ENCODE measurements at regions not wholly inside any gene's neighbourhood (a gene's known extent, or its start where the extent isn't known, plus 50 kb on each side); places are given as distances from the start of the nearest gene placed in this dataset.

DNA sequence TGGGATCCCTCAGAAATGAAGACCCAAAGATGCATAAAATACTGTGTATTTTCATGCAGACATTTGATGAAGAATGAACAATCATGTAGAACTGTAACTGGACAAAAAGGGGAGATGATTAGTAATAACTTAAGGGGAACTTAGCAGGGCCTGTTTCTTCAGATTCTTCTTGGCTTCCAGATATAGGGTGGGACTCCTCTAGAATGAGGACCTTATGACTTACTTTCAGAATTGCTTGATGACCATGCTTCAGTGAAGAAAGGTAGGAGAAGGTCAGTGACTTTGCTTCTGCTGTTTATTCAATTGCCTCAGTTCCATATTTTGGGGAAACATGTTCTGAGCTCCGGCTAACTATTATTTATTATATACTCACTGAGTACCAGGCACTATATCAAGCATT lies 580.8 kb downstream of the CENPC start:
- no peak overlapping the region for H3K9ac ChIP-seq (ENCODE audit: low read length)
- H3K4me2 ChIP-seq (ENCODE audit: low read depth, low read length, poor library complexity, severe bottlenecking), result no peak overlapping the region

DNA sequence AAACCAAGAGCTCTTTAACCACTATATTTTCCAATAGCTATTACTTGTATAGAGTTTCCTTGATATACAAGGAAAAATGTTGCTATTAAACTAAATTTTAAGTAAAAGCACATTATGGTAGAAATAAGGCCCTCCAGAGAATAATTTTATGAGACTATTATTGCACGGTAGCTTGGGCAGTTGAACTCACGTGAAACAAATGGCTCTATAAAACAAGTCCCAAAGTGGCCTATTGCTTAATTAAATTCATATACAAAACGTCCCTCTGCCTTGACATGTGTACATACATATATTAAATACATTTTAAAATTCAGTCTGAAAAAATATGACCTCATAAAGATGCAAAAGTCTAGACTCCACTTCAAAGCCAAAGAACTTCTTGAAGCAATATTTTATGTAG lies 582.2 kb downstream of the CENPC start:
- no peaks in the 10 kb centered on the region for H4K20me1 ChIP-seq (ENCODE audit: low read depth, low read length)
- H3K4me2 ChIP-seq (ENCODE audit: low read depth, low read length, poor library complexity, severe bottlenecking), result no peak overlapping the region
- H3K79me2 ChIP-seq (ENCODE audit: insufficient read depth, low read length), result no peaks in the 10 kb centered on the region
- no peaks in the 10 kb centered on the region for H3K36me3 ChIP-seq (ENCODE audit: low read length)
- no peak overlapping the region for H3K27ac ChIP-seq (ENCODE audit: low read depth, low read length)
- H3K9me2 ChIP-seq (replicated peaks; ENCODE audit: insufficient read depth, low read length), result no peaks in the 10 kb centered on the region
- no peak overlapping the region for H2AFZ ChIP-seq (ENCODE audit: low read depth, low read length, severe bottlenecking)
- no peak for TF ChIP-seq EZH2phosphoT487 (conservative IDR thresholded peaks at IDR 0.05; ENCODE audit: low read length)
- TF ChIP-seq, protein P1, sequence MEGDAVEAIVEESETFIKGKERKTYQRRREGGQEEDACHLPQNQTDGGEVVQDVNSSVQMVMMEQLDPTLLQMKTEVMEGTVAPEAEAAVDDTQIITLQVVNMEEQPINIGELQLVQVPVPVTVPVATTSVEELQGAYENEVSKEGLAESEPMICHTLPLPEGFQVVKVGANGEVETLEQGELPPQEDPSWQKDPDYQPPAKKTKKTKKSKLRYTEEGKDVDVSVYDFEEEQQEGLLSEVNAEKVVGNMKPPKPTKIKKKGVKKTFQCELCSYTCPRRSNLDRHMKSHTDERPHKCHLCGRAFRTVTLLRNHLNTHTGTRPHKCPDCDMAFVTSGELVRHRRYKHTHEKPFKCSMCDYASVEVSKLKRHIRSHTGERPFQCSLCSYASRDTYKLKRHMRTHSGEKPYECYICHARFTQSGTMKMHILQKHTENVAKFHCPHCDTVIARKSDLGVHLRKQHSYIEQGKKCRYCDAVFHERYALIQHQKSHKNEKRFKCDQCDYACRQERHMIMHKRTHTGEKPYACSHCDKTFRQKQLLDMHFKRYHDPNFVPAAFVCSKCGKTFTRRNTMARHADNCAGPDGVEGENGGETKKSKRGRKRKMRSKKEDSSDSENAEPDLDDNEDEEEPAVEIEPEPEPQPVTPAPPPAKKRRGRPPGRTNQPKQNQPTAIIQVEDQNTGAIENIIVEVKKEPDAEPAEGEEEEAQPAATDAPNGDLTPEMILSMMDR (IDR thresholded peaks at IDR 0.05; ENCODE audit: insufficient read depth, low read length, poor library complexity, severe bottlenecking), result no peak
- no peak overlapping the region for H3K4me3 ChIP-seq (ENCODE audit: insufficient read depth, low read length, poor library complexity, severe bottlenecking)
- no peaks in the 10 kb centered on the region for H3K9me3 ChIP-seq (ENCODE audit: insufficient read depth, low read length)
- no peaks in the 10 kb centered on the region for H3K27me3 ChIP-seq (ENCODE audit: low read length)
- no peaks in the 10 kb centered on the region for H3F3A ChIP-seq (ENCODE audit: insufficient read depth)
- H3K9ac ChIP-seq (ENCODE audit: low read length), result no peak overlapping the region

More for the DNA sequence above, 580.8 kb downstream of the CENPC start:
- no peak overlapping the region for H3K27ac ChIP-seq (ENCODE audit: low read depth, low read length)
- H2AFZ ChIP-seq (ENCODE audit: low read depth, low read length, severe bottlenecking), result no peak overlapping the region
- no peaks in the 10 kb centered on the region for H3K27me3 ChIP-seq (ENCODE audit: low read length)
- H3F3A ChIP-seq (ENCODE audit: insufficient read depth), result no peaks in the 10 kb centered on the region
- no peaks in the 10 kb centered on the region for H3K9me3 ChIP-seq (ENCODE audit: insufficient read depth, low read length)
- no peaks in the 10 kb centered on the region for H3K9me2 ChIP-seq (replicated peaks; ENCODE audit: insufficient read depth, low read length)
- H3K4me3 ChIP-seq (ENCODE audit: insufficient read depth, low read length, poor library complexity, severe bottlenecking), result no peak overlapping the region
- H3K79me2 ChIP-seq (ENCODE audit: insufficient read depth, low read length), result no peaks in the 10 kb centered on the region
- TF ChIP-seq, protein P1 (IDR thresholded peaks at IDR 0.05; ENCODE audit: insufficient read depth, low read length, poor library complexity, severe bottlenecking), result no peak
- no peak for TF ChIP-seq EZH2phosphoT487 (conservative IDR thresholded peaks at IDR 0.05; ENCODE audit: low read length)
- H4K20me1 ChIP-seq (ENCODE audit: low read depth, low read length), result no peaks in the 10 kb centered on the region
- H3K36me3 ChIP-seq (ENCODE audit: low read length), result no peaks in the 10 kb centered on the region

- Histone ChIP-seq H3K36me3 (ENCODE audit: low read length) (no peaks in the 10 kb centered on the region), H3K9ac (ENCODE audit: low read length) (no peak overlapping the region), H3K27ac (ENCODE audit: low read depth, low read length) (no peak overlapping the region), H3K79me2 (ENCODE audit: insufficient read depth, low read length) (no peaks in the 10 kb centered on the region), H3K4me2 (ENCODE audit: low read depth, low read length, poor library complexity, severe bottlenecking) (no peak overlapping the region), H3K9me2 (replicated peaks; ENCODE audit: insufficient read depth, low read length) (no peaks in the 10 kb centered on the region), H4K20me1 (ENCODE audit: low read depth, low read length) (no peaks in the 10 kb centered on the region), H3K27me3 (ENCODE audit: low read length) (no peaks in the 10 kb centered on the region), H3K9me3 (ENCODE audit: insufficient read depth, low read length) (no peaks in the 10 kb centered on the region), H3K4me3 (ENCODE audit: insufficient read depth, low read length, poor library complexity, severe bottlenecking) (no peak overlapping the region), H3F3A (ENCODE audit: insufficient read depth) (no peaks in the 10 kb centered on the region), H2AFZ (ENCODE audit: low read depth, low read length, severe bottlenecking) (no peak overlapping the region)
- no peak for TF ChIP-seq EZH2phosphoT487 (conservative IDR thresholded peaks at IDR 0.05; ENCODE audit: low read length)
- TF ChIP-seq, protein P1 (IDR thresholded peaks at IDR 0.05; ENCODE audit: insufficient read depth, low read length, poor library complexity, severe bottlenecking), result no peak
Observed at GRCh38 chr4:66959207-66959606, 586.1 kb downstream of the CENPC start.

Data from SU-DHL-6 (cell line).